ENCODE measurements at regions not wholly inside any gene's neighbourhood (a gene's known extent, or its start where the extent isn't known, plus 50 kb on each side); places are given as distances from the start of the nearest gene placed in this dataset.

- Histone ChIP-seq H2AFZ (no peak overlapping the region), H3K27ac (no peak overlapping the region), H3K36me3 (ENCODE audit: control insufficient read depth, insufficient read depth, low read length) (no peaks in the 10 kb centered on the region), H3K4me3 (ENCODE audit: low read depth, low read length) (no peak overlapping the region), H3K9ac (no peak overlapping the region), H3K9me3 (ENCODE audit: control insufficient read depth, low read length) (no peaks in the 10 kb centered on the region), H3K27me3 (ENCODE audit: control insufficient read depth, insufficient read depth, low read length) (no peaks in the 10 kb centered on the region), H3K4me2 (ENCODE audit: low read length) (no peak overlapping the region), H3K79me2 (no peaks in the 10 kb centered on the region), H3K4me1 (no peaks in the 10 kb centered on the region)
- TF ChIP-seq CTCF (IDR thresholded peaks at IDR 0.05), result no peak
These were observed 617.3 kb upstream of the ST8SIA4 start for GRCh38 chr5:101520417-101520816.

GRCh38 chr5:101517795-101518194 lies 614.7 kb upstream of the ST8SIA4 start:
- no peak for TF ChIP-seq CTCF (IDR thresholded peaks at IDR 0.05)
- H3K4me2 ChIP-seq (ENCODE audit: low read length), result no peak overlapping the region
- no peaks in the 10 kb centered on the region for H3K36me3 ChIP-seq (ENCODE audit: control insufficient read depth, insufficient read depth, low read length)
- H3K27ac ChIP-seq, result no peak overlapping the region
- no peaks in the 10 kb centered on the region for H3K9me3 ChIP-seq (ENCODE audit: control insufficient read depth, low read length)
- H3K4me1 ChIP-seq, result no peaks in the 10 kb centered on the region
- no peak overlapping the region for H2AFZ ChIP-seq
- no peaks in the 10 kb centered on the region for H3K27me3 ChIP-seq (ENCODE audit: control insufficient read depth, insufficient read depth, low read length)
- no peak overlapping the region for H3K9ac ChIP-seq
- no peak overlapping the region for H3K4me3 ChIP-seq (ENCODE audit: low read depth, low read length)
- no peaks in the 10 kb centered on the region for H3K79me2 ChIP-seq

DNA sequence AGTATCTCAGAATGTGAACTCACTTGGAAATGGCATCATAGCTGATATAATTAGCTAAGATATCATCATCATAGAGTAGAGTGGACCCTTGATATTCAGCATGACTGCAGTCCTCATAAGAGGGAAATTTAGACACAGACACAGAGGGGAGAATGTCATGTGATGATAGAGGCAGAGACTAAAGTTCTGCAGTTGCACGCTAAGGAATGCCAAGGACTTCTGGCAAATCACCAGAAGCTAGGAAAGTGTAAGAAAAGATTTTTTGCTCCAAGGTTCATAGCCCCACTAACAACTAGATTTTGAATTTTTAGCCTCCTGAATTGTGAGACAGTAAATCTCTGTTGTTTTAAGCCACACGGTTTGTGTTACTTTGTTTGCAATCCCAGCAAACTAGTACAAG lies 612.6 kb upstream of the ST8SIA4 start:
- Histone ChIP-seq H3K4me2 (ENCODE audit: low read length) (no peak overlapping the region), H3K79me2 (no peaks in the 10 kb centered on the region), H3K4me3 (ENCODE audit: low read depth, low read length) (no peak overlapping the region), H3K4me1 (no peaks in the 10 kb centered on the region), H3K27me3 (ENCODE audit: control insufficient read depth, insufficient read depth, low read length) (no peaks in the 10 kb centered on the region), H3K27ac (no peak overlapping the region), H3K36me3 (ENCODE audit: control insufficient read depth, insufficient read depth, low read length) (no peaks in the 10 kb centered on the region), H2AFZ (no peak overlapping the region), H3K9me3 (ENCODE audit: control insufficient read depth, low read length) (no peaks in the 10 kb centered on the region), H3K9ac (no peak overlapping the region)
- TF ChIP-seq CTCF (IDR thresholded peaks at IDR 0.05), result no peak

GRCh38 chr5:101505891-101506570 lies 602.9 kb upstream of the ST8SIA4 start:
- H3K9ac ChIP-seq, result no peak overlapping the region
- H3K79me2 ChIP-seq, result no peaks in the 10 kb centered on the region
- no peaks in the 10 kb centered on the region for H3K4me1 ChIP-seq
- no peak overlapping the region for H2AFZ ChIP-seq
- H3K9me3 ChIP-seq (ENCODE audit: control insufficient read depth, low read length), result no peaks in the 10 kb centered on the region
- H3K27me3 ChIP-seq (ENCODE audit: control insufficient read depth, insufficient read depth, low read length), result no peaks in the 10 kb centered on the region
- no peak overlapping the region for H3K4me3 ChIP-seq (ENCODE audit: low read depth, low read length)
- H3K4me2 ChIP-seq (ENCODE audit: low read length), result no peak overlapping the region
- H3K36me3 ChIP-seq (ENCODE audit: control insufficient read depth, insufficient read depth, low read length), result no peaks in the 10 kb centered on the region
- H3K27ac ChIP-seq, result no peak overlapping the region
- TF ChIP-seq CTCF (IDR thresholded peaks at IDR 0.05), result no peak

DNA sequence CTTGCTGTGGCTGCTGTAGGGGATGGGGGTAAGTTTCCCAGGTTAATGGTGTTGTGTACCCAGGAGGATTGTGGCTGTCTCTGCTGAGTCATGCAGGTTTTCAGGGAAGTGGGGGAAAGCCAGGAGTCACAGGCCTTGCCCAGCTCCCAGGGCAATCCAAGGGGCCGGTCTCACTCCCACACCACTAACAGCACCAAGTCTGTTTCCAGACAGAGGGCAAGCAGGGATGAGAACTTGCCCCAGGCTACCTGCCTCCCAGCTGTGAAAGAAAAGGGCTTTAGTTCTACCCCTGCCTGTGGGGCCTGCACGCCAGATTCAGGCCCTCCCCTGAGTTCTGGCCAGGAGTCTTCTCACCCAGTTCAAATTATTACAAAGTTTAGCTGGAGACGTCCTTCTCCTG lies 579.8 kb upstream of the ST8SIA4 start:
- Histone ChIP-seq H3K9ac (no peak overlapping the region), H3K27me3 (ENCODE audit: control insufficient read depth, insufficient read depth, low read length) (no peaks in the 10 kb centered on the region), H3K9me3 (ENCODE audit: control insufficient read depth, low read length) (no peaks in the 10 kb centered on the region), H2AFZ (no peak overlapping the region), H3K4me3 (ENCODE audit: low read depth, low read length) (no peak overlapping the region), H3K4me2 (ENCODE audit: low read length) (no peak overlapping the region), H3K36me3 (ENCODE audit: control insufficient read depth, insufficient read depth, low read length) (no peaks in the 10 kb centered on the region), H3K27ac (no peak overlapping the region), H3K4me1 (no peaks in the 10 kb centered on the region), H3K79me2 (no peaks in the 10 kb centered on the region)
- TF ChIP-seq CTCF (IDR thresholded peaks at IDR 0.05), result no peak
